SK-N-MC (cell line): ENCODE measurements at regions not wholly inside any gene's neighbourhood (a gene's known extent, or its start where the extent isn't known, plus 50 kb on each side); places are given as distances from the start of the nearest gene placed in this dataset.

Experiments used
- EZH2 ChIP-seq: fragments of 200-600 bp; sonication (generic); IDR thresholded peaks from one replicate; pipeline ENCODE4 v1.6.1; 2017; ENCODE audit warnings: antibody characterized with exemption
- FOXP2 ChIP-seq: optimal IDR thresholded peaks from 2 replicates; pipeline ENCODE3; 2011; ENCODE audit warnings: mild to moderate bottlenecking, moderate library complexity; ENCODE audit not compliant: insufficient read depth; ENCODE audit errors: extremely low read length, control extremely low read depth
- POLR2AphosphoS5 ChIP-seq: IDR thresholded peaks from 2 replicates; pipeline ENCODE4 v1.6.1; 2012; ENCODE audit warnings: mild to moderate bottlenecking, low read depth, low read length, borderline replicate concordance

GRCh38 chr1:38648417-38648816 is 211.2 kb downstream of the RRAGC start:
- TF ChIP-seq EZH2 (no peak), POLR2AphosphoS5 (no peak), FOXP2 (no peak)
